ENCODE measurements at regions not wholly inside any gene's neighbourhood (a gene's known extent, or its start where the extent isn't known, plus 50 kb on each side); places are given as distances from the start of the nearest gene placed in this dataset.
"Not testable (repeated sequence)": the region's sequence is repeated elsewhere in the genome, so short reads cannot be mapped to it uniquely, and the experiment has no call there.

- no peak overlapping the region for H3K27ac ChIP-seq (ENCODE audit: low read depth, low read length)
- H3K9me3 ChIP-seq (ENCODE audit: control insufficient read depth in 5 of 5, low read length in 5 of 5) = no peaks in the 10 kb centered on the region
- no peak overlapping the region for H3K4me3 ChIP-seq (ENCODE audit: low read depth in 1 of 5, low read length in 5 of 5)
- H3K27me3 ChIP-seq (ENCODE audit: control insufficient read depth in 5 of 5, insufficient read depth in 4 of 5, low read length in 5 of 5) = peaks cover 0 to 2% (median 0%) of the 10 kb centered on the region in 5 donors
- H3K9ac ChIP-seq (ENCODE audit: low read length in 5 of 5) = no peak overlapping the region
- no peaks in the 10 kb centered on the region for H3K36me3 ChIP-seq (ENCODE audit: control insufficient read depth in 5 of 5, insufficient read depth in 5 of 5, low read length in 5 of 5)
- H3K4me1 ChIP-seq (ENCODE audit: control insufficient read depth in 5 of 5, insufficient read depth in 5 of 5, low read length in 5 of 5) = no peaks in the 10 kb centered on the region
Observed at GRCh38 chr3:40752492-40752891, 227.7 kb downstream of the ZNF621 start.

GRCh38 chr3:40753291-40753770, 228.6 kb downstream of the ZNF621 start:
- H3K27ac ChIP-seq (ENCODE audit: low read depth, low read length) = no peak overlapping the region
- H3K4me1 ChIP-seq (ENCODE audit: control insufficient read depth in 5 of 5, insufficient read depth in 5 of 5, low read length in 5 of 5) = no peaks in the 10 kb centered on the region
- no peaks in the 10 kb centered on the region for H3K9me3 ChIP-seq (ENCODE audit: control insufficient read depth in 5 of 5, low read length in 5 of 5)
- no peak overlapping the region for H3K4me3 ChIP-seq (ENCODE audit: low read depth in 1 of 5, low read length in 5 of 5)
- peaks cover 0 to 2% (median 0%) of the 10 kb centered on the region in 5 donors for H3K27me3 ChIP-seq (ENCODE audit: control insufficient read depth in 5 of 5, insufficient read depth in 4 of 5, low read length in 5 of 5)
- H3K36me3 ChIP-seq (ENCODE audit: control insufficient read depth in 5 of 5, insufficient read depth in 5 of 5, low read length in 5 of 5) = no peaks in the 10 kb centered on the region
- H3K9ac ChIP-seq (ENCODE audit: low read length in 5 of 5) = no peak overlapping the region

- Histone ChIP-seq H3K9me3 (ENCODE audit: control insufficient read depth in 5 of 5, low read length in 5 of 5) (no peaks in the 10 kb centered on the region), H3K27ac (ENCODE audit: low read depth, low read length) (no peak overlapping the region), H3K4me3 (ENCODE audit: low read depth in 1 of 5, low read length in 5 of 5) (no peak overlapping the region), H3K4me1 (ENCODE audit: control insufficient read depth in 5 of 5, insufficient read depth in 5 of 5, low read length in 5 of 5) (no peaks in the 10 kb centered on the region), H3K27me3 (ENCODE audit: control insufficient read depth in 5 of 5, insufficient read depth in 4 of 5, low read length in 5 of 5) (peaks cover 0 to 2% (median 0%) of the 10 kb centered on the region in 5 donors), H3K36me3 (ENCODE audit: control insufficient read depth in 5 of 5, insufficient read depth in 5 of 5, low read length in 5 of 5) (no peaks in the 10 kb centered on the region), H3K9ac (ENCODE audit: low read length in 5 of 5) (no peak overlapping the region)
Observed at GRCh38 chr3:40753951-40754350, 229.2 kb downstream of the ZNF621 start.

- Histone ChIP-seq H3K9me3 (ENCODE audit: control insufficient read depth in 5 of 5, low read length in 5 of 5) (no peaks in the 10 kb centered on the region), H3K4me3 (ENCODE audit: low read depth in 1 of 5, low read length in 5 of 5) (no peak overlapping the region), H3K4me1 (ENCODE audit: control insufficient read depth in 5 of 5, insufficient read depth in 5 of 5, low read length in 5 of 5) (no peaks in the 10 kb centered on the region), H3K36me3 (ENCODE audit: control insufficient read depth in 5 of 5, insufficient read depth in 5 of 5, low read length in 5 of 5) (no peaks in the 10 kb centered on the region), H3K9ac (ENCODE audit: low read length in 5 of 5) (no peak overlapping the region), H3K27ac (ENCODE audit: low read depth, low read length) (no peak overlapping the region), H3K27me3 (ENCODE audit: control insufficient read depth in 5 of 5, insufficient read depth in 4 of 5, low read length in 5 of 5) (peaks cover 0 to 2% (median 0%) of the 10 kb centered on the region in 5 donors)
Observed at GRCh38 chr3:40754994-40755393, 230.2 kb downstream of the ZNF621 start.

- Histone ChIP-seq H3K27ac (ENCODE audit: low read depth, low read length) (no peak overlapping the region), H3K9me3 (ENCODE audit: control insufficient read depth in 5 of 5, low read length in 5 of 5) (no peaks in the 10 kb centered on the region), H3K4me1 (ENCODE audit: control insufficient read depth in 5 of 5, insufficient read depth in 5 of 5, low read length in 5 of 5) (no peaks in the 10 kb centered on the region), H3K36me3 (ENCODE audit: control insufficient read depth in 5 of 5, insufficient read depth in 5 of 5, low read length in 5 of 5) (no peaks in the 10 kb centered on the region), H3K4me3 (ENCODE audit: low read depth in 1 of 5, low read length in 5 of 5) (no peak overlapping the region), H3K27me3 (ENCODE audit: control insufficient read depth in 5 of 5, insufficient read depth in 4 of 5, low read length in 5 of 5) (peaks cover 0 to 2% (median 0%) of the 10 kb centered on the region in 5 donors), H3K9ac (ENCODE audit: low read length in 5 of 5) (no peak overlapping the region)
Observed at GRCh38 chr3:40756500-40756899, 231.7 kb downstream of the ZNF621 start.

- H3K27ac ChIP-seq (ENCODE audit: low read depth, low read length); H3K36me3 ChIP-seq (ENCODE audit: control insufficient read depth in 5 of 5, insufficient read depth in 5 of 5, low read length in 5 of 5); H3K4me3 ChIP-seq (ENCODE audit: low read depth in 1 of 5, low read length in 5 of 5); H3K9ac ChIP-seq (ENCODE audit: low read length in 5 of 5); H3K9me3 ChIP-seq (ENCODE audit: control insufficient read depth in 5 of 5, low read length in 5 of 5); H3K27me3 ChIP-seq (ENCODE audit: control insufficient read depth in 5 of 5, insufficient read depth in 4 of 5, low read length in 5 of 5): not testable (repeated sequence)
- peaks cover 0 to 12% (median 5%) of the 10 kb centered on the region in 5 donors for H3K4me1 ChIP-seq (ENCODE audit: control insufficient read depth in 5 of 5, insufficient read depth in 5 of 5, low read length in 5 of 5)
Observed at GRCh38 chr3:40762771-40763170, 238.0 kb downstream of the ZNF621 start.

GRCh38 chr3:40763807-40764206, 239.0 kb downstream of the ZNF621 start:
- Histone ChIP-seq H3K4me3 (ENCODE audit: low read depth in 1 of 5, low read length in 5 of 5) (no peak overlapping the region), H3K36me3 (ENCODE audit: control insufficient read depth in 5 of 5, insufficient read depth in 5 of 5, low read length in 5 of 5) (no peaks in the 10 kb centered on the region), H3K9ac (ENCODE audit: low read length in 5 of 5) (no peak overlapping the region), H3K4me1 (ENCODE audit: control insufficient read depth in 5 of 5, insufficient read depth in 5 of 5, low read length in 5 of 5) (peaks cover 0 to 12% (median 5%) of the 10 kb centered on the region in 5 donors), H3K27ac (ENCODE audit: low read depth, low read length) (no peak overlapping the region), H3K9me3 (ENCODE audit: control insufficient read depth in 5 of 5, low read length in 5 of 5) (peaks cover 0 to 7% (median 0%) of the 10 kb centered on the region in 5 donors), H3K27me3 (ENCODE audit: control insufficient read depth in 5 of 5, insufficient read depth in 4 of 5, low read length in 5 of 5) (no peaks in the 10 kb centered on the region)

- Histone ChIP-seq H3K9ac (ENCODE audit: low read length in 5 of 5) (no peak overlapping the region), H3K27me3 (ENCODE audit: control insufficient read depth in 5 of 5, insufficient read depth in 4 of 5, low read length in 5 of 5) (no peaks in the 10 kb centered on the region), H3K36me3 (ENCODE audit: control insufficient read depth in 5 of 5, insufficient read depth in 5 of 5, low read length in 5 of 5) (no peaks in the 10 kb centered on the region), H3K4me3 (ENCODE audit: low read depth in 1 of 5, low read length in 5 of 5) (no peak overlapping the region), H3K9me3 (ENCODE audit: control insufficient read depth in 5 of 5, low read length in 5 of 5) (peaks cover 0 to 7% (median 0%) of the 10 kb centered on the region in 5 donors), H3K27ac (ENCODE audit: low read depth, low read length) (no peak overlapping the region), H3K4me1 (ENCODE audit: control insufficient read depth in 5 of 5, insufficient read depth in 5 of 5, low read length in 5 of 5) (peaks cover 0 to 12% (median 9%) of the 10 kb centered on the region in 5 donors)
Observed at GRCh38 chr3:40764747-40765146, 240.0 kb downstream of the ZNF621 start.

GRCh38 chr3:40765884-40766283, 241.1 kb downstream of the ZNF621 start:
- no peak overlapping the region for H3K9ac ChIP-seq (ENCODE audit: low read length in 5 of 5)
- H3K27ac ChIP-seq (ENCODE audit: low read depth, low read length) = no peak overlapping the region
- H3K36me3 ChIP-seq (ENCODE audit: control insufficient read depth in 5 of 5, insufficient read depth in 5 of 5, low read length in 5 of 5) = no peaks in the 10 kb centered on the region
- peaks cover 0 to 7% (median 0%) of the 10 kb centered on the region in 5 donors for H3K9me3 ChIP-seq (ENCODE audit: control insufficient read depth in 5 of 5, low read length in 5 of 5)
- H3K4me1 ChIP-seq (ENCODE audit: control insufficient read depth in 5 of 5, insufficient read depth in 5 of 5, low read length in 5 of 5) = peaks cover 0 to 21% (median 15%) of the 10 kb centered on the region in 5 donors
- H3K27me3 ChIP-seq (ENCODE audit: control insufficient read depth in 5 of 5, insufficient read depth in 4 of 5, low read length in 5 of 5) = no peaks in the 10 kb centered on the region
- H3K4me3 ChIP-seq (ENCODE audit: low read depth in 1 of 5, low read length in 5 of 5) = no peak overlapping the region

GRCh38 chr3:40766396-40766795, 241.6 kb downstream of the ZNF621 start:
- H3K4me1 ChIP-seq (ENCODE audit: control insufficient read depth in 5 of 5, insufficient read depth in 5 of 5, low read length in 5 of 5) = peaks cover 0 to 26% (median 19%) of the 10 kb centered on the region in 5 donors
- H3K9me3 ChIP-seq (ENCODE audit: control insufficient read depth in 5 of 5, low read length in 5 of 5) = peaks cover 0 to 7% (median 0%) of the 10 kb centered on the region in 5 donors
- H3K9ac ChIP-seq (ENCODE audit: low read length in 5 of 5) = no peak overlapping the region
- no peaks in the 10 kb centered on the region for H3K36me3 ChIP-seq (ENCODE audit: control insufficient read depth in 5 of 5, insufficient read depth in 5 of 5, low read length in 5 of 5)
- no peak overlapping the region for H3K4me3 ChIP-seq (ENCODE audit: low read depth in 1 of 5, low read length in 5 of 5)
- no peaks in the 10 kb centered on the region for H3K27me3 ChIP-seq (ENCODE audit: control insufficient read depth in 5 of 5, insufficient read depth in 4 of 5, low read length in 5 of 5)
- no peak overlapping the region for H3K27ac ChIP-seq (ENCODE audit: low read depth, low read length)
